T1000 (cell line): ENCODE measurements at regions not wholly inside any gene's neighbourhood (a gene's known extent, or its start where the extent isn't known, plus 50 kb on each side); places are given as distances from the start of the nearest gene placed in this dataset.
"Not testable (repeated sequence)": the region's sequence is repeated elsewhere in the genome, so short reads cannot be mapped to it uniquely, and the experiment has no call there.

ENCODE experiments used
- DNase-seq: peaks from one replicate; lab custom pipeline; 2025; ENCODE audit warnings: mixed read lengths; lab: John Stamatoyannopoulos, UW

- DNase-seq = no peak
These were observed 226.8 kb downstream of the AEBP2 start for GRCh38 chr12:19666070-19666469.

DNA sequence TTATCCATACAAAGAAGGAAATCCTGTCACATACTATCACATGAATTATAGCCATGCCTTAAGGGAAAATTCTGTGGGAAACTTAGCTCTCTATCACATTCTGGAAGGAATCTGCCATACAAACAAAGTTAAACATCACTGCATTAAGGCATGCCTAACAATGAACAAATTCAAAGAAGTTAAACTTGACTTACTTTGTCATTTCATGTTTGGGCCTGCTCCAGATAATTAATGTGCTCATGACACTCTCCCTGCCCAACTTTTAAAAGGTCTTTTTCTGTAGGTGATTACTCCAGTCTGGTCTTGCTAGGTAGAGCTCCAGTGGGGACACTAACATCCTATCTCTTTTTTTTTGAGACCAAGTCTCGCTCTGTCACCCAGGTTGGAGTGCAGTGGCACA lies 230.5 kb downstream of the AEBP2 start:
- DNase-seq = no peak

- DNase-seq = no peak
These were observed 232.4 kb downstream of the AEBP2 start for GRCh38 chr12:19671695-19672094.

DNA sequence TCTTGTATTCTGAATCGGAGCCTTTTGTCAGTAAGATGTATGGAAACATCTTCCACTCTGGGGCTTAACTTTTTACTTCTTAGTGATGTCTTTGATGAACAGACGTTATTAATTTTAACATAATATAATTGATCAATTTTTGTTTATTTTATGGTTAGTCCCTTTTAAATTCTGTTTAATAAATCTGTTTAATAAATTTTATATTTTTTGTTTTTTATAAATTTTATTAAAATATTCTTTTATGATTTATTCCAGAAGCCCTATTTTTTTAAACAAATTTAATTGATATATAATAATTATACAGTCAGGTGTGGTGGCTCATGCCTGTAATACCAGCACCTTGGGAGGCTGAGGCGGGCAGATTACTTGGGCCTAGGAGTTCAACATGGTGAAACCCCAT lies 235.1 kb downstream of the AEBP2 start:
- no peak for DNase-seq

DNA sequence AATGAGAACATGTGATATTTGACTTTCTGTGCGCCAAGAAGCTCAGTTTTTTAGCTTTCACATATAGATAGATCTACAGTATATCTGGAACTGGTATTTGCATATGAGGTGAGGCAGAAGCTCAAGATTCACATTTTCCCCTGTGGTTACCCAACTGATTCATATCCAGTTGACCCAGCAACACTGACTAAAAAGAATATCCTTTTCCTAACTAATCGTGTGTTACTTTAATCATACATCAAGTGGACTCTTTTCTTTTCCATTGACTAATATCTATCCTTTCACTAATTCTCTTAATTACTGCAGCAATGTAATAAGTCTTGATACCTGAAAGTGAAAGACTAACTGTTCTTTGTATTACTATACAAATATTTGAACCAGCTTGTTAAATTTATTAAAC lies 236.1 kb downstream of the AEBP2 start:
- no peak for DNase-seq

- not testable (repeated sequence) for DNase-seq
These were observed 239.2 kb downstream of the AEBP2 start for GRCh38 chr12:19678501-19678900.

DNA sequence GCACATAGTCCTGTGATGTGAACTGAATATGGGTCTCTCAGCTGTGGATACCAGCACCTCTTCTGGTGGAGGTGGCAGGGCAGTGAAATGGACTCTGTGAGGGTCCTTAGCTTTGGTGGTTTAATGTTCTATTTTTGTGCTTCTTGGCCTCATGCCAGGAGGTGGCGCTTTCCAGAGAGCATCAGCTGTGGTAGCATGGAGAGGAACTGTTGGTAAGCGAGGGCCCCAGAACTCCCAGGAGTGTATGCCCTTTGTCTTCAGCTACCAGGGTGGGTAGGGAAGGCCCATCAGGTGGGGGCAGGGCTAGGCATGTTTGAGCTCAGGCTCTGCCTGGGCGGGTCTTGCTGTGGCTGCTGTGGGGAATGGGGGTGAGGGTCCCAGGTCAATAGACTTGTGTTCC lies 241.7 kb downstream of the AEBP2 start:
- no peak for DNase-seq

DNA sequence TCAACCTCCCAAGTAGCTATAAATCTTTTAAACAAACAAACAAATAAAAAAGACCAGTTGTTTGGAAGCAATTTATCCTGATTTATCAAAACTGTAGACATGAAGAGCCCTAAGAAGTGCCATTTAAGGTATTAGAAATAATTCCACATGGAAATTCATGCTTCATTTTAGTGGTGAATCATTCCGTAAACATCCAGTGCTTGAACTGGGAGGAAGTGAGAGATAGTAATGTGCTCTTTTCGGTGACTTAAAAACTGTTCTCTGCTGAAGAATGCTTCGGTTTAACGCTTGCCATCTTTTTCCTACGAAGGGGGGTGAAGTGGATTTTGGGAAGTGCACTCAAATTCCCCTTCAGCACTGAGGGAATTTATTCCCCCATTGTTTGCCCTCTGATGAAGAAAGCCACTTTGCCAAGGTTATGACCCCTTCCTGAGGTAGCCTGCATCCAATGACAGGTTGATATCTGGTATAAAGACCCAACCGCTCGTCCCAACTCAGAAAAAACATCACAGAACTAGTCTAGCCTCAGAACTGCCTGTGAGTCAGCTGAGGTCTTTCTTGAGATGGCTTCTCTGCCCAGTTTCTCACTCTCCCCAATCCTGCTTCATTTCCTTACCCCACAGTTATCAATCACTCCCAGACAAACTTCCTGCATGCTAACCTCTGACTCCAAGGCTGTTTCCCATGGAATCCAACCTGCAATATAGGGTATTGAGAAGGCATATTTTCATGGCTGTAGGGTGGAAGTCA lies 244.1 kb downstream of the AEBP2 start:
- DNase-seq = no peak

GRCh38 chr12:19687371-19687770 lies 248.1 kb downstream of the AEBP2 start:
- no peak for DNase-seq

DNA sequence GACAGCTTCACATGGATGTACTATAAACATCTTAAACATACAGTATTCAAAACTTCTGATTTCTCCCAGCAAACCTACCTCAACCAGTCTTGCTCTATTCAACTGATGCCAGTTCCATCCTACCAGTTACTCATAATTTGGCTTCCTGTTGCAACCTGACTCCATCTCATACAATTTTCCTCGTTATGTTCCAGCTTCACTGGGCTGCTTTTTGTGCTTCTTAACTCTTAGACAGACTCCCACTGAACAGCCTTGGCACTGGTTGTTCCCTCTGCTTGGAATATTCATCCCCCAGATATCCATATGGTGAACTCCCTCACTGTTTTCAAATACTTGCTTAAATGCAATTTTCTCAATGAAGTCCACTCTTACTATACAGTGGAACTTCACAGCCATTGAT lies 249.2 kb downstream of the AEBP2 start:
- no peak for DNase-seq

- no peak for DNase-seq
These were observed 249.9 kb downstream of the AEBP2 start for GRCh38 chr12:19689226-19689625.

DNA sequence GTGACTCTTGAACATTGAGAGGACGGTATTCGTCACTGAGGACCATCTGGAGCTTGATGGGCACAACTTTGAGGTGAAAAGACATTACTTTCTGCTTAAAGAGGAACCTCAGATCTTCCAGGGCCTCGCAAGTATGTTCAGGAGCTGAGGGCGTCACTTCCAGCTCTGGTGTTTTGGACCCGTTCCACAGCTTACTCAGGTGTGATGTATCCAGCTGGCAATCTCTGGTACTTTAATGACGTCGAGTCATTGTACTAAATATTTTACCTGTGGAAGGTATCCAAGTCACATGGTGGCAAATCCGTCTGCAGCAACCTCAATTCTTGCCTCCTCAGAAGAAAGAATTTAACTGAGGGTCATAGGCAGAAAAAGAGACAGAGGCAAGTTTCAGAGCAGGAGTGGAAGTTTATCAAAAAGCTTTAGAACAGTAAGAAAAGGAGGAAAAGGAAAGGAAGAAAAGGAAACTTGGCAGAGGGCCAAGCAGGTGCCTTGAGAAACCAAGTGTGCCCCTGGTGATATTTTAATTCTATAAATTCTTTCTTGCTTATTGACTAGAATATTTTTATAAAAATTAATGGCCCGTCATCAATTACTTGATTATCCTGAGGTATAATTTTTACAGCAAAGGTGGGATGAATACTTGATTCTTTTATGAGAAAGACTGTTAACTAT lies 250.6 kb downstream of the AEBP2 start:
- no peak for DNase-seq

DNA sequence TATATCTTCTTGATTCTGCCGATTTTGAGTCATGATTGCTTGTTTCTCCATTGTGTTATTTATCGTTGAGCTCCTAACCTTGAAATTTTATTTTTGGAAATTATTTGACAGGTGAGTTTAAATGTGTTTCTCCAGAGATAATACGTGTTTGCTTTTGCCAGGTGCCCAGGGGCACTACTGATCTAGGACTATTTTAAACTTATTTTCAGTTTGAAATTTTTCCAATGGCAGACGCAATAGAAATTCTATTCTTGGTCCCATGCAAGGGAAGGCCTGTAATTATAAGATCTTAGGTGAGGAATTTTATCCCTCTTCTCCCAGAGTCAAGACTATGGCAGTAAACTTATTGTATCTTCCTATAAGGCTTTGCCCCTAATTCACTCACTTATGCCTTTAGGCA lies 252.8 kb downstream of the AEBP2 start:
- no peak for DNase-seq

- DNase-seq = no peak
These were observed 253.3 kb downstream of the AEBP2 start for GRCh38 chr12:19692566-19692965.

DNA sequence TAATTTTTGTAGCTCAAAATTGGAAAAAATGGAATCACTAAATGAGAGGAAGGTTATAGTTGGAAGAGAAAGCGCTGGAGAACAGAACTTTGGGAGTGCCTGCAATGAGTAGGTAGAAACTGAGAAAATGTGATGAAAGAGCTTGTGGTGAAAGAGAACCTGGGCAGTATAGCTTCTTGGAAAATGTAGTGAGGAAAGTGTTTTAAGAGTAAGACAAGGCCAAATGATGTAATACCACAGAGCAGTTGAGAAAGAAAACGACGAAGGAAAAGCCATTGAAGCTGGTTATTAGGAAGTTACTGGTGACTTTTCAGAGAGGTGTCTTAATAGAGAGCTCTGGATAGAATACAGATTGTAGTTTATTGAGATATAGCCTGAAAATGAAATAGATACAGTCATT lies 255.3 kb downstream of the AEBP2 start:
- DNase-seq = no peak

DNA sequence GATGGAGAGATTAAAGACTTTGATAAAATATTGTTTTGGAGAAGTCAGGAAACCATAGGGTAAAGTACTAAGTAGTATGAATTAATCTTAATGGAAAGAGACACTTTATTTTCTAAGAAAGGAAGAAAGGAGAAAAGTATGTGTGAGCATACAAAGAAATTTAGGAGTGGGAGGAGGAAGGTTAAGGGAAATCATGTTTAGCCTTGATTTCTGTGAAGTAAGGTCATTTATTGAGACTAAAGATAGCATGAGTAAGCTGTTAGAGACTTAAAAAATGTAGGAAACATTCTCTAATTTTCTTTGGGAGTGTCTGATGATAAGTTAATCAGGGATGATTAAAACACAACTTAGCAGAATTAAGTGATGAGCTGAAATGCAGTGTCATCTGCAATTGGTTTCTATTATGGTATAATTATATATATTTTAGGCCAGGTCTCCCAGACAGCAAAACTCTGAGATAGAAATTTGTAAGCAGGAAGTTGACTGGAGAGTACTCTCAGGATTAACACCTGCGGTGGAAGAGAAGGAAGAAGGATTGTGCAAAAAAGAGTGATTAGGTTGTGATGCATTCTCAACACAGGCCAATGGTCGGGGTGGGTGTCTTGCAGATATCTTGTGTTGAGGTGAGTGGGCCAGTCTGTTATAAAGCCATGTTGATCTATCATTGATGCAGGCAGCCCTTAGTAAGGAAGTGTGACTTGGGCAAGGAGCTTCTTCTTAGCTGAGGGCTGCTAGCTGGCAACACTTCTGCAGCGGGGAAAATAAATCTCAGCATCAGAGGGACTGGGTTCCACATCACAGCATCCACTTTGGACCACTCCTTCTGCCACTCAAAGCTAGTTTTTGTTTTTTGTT lies 256.2 kb downstream of the AEBP2 start:
- no peak for DNase-seq

GRCh38 chr12:19700969-19701368 lies 261.7 kb downstream of the AEBP2 start:
- DNase-seq = no peak

DNA sequence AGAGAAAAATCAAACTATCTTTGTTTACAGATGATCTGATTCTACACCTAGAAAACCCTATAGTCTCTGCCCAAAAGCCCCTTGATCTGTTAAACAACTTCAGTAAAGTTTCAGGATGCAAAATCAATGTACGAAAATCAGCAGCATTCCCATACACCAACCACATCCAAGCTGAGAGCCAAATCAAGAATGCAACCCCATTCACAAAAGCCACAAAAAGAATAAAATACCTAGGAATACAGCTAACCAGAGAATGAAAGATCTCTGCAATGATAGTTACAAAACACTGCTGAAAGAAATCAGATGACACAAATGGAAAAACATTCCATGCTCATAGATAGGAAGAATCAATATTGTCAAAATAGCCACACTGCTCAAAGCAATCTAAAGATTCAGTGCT lies 265.7 kb downstream of the AEBP2 start:
- no peak for DNase-seq

DNA sequence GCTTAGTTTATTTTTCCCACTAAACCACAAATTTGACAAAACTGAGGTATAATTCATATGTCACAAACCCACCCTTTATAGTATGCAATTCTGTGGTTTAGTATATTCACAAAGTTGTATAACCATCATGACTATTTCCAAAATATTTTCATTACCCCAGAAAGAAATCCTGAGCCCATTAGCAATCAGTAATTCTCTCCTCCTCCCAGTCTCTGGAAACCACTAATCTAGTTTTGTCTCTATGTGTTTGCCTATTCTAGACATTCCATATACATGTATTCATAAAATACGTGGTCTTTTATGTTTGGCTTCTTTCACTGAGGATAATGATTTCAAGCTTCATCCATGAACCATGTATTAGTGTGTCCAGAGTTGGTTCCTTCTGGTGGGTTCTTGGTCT lies 267.6 kb downstream of the AEBP2 start:
- DNase-seq = no peak

DNA sequence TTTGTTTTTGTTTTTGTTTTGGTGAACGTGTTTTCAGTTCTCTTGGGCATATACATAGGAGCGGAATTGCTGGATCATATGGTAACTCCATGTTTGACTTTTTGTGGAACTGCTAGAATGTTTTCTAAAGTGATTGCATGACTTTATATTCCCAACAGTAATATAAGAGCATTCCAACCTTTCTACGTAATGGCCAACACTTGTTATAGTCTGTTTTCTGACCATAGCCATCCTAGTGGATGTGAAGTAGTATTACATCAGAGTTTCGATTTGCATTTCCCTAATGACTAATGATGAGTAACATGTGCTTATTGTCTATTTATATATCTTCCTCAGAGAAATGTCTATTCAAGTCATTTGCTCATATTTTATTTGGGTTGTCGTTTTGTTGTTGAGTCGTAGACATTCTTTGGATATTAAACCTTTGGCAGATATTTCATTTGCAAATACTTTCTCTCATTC lies 268.7 kb downstream of the AEBP2 start:
- no peak for DNase-seq

- DNase-seq = no peak
These were observed 270.6 kb downstream of the AEBP2 start for GRCh38 chr12:19709889-19710288.
